ENCODE measurements at regions not wholly inside any gene's neighbourhood (a gene's known extent, or its start where the extent isn't known, plus 50 kb on each side); places are given as distances from the start of the nearest gene placed in this dataset.

GRCh38 chr3:150057227-150057626 lies 86.5 kb upstream of the PFN2 start:
- DNase-seq: no peak

- DNase-seq: no peak
These were observed 84.6 kb upstream of the PFN2 start for GRCh38 chr3:150055332-150055731.

- DNase-seq: no peak
These were observed 83.9 kb upstream of the PFN2 start for GRCh38 chr3:150054635-150055034.

GRCh38 chr3:150050510-150050909 lies 79.8 kb upstream of the PFN2 start:
- no peak for DNase-seq

GRCh38 chr3:150049317-150049716 lies 78.6 kb upstream of the PFN2 start:
- no peak for DNase-seq

- DNase-seq: no peak
These were observed 71.2 kb upstream of the PFN2 start for GRCh38 chr3:150041877-150042276.

GRCh38 chr3:150040097-150040496 lies 69.4 kb upstream of the PFN2 start:
- no peak for DNase-seq

- no peak for DNase-seq
These were observed 68.1 kb upstream of the PFN2 start for GRCh38 chr3:150038830-150039229.

GRCh38 chr3:150036780-150037179 lies 66.1 kb upstream of the PFN2 start:
- no peak for DNase-seq

- no peak for DNase-seq
These were observed 65.4 kb upstream of the PFN2 start for GRCh38 chr3:150035910-150036612.

- no peak for DNase-seq
These were observed 64.6 kb upstream of the PFN2 start for GRCh38 chr3:150035301-150035779.

GRCh38 chr3:150033721-150034120 lies 63.0 kb upstream of the PFN2 start:
- DNase-seq: no peak

- no peak for DNase-seq
These were observed 60.1 kb upstream of the PFN2 start for GRCh38 chr3:150030841-150031240.

- DNase-seq: no peak
These were observed 52.5 kb upstream of the PFN2 start for GRCh38 chr3:150023239-150023636.

- DNase-seq: no peak
These were observed 51.9 kb upstream of the PFN2 start for GRCh38 chr3:150022381-150023238.

GRCh38 chr3:150020527-150020926 lies 49.8 kb upstream of the PFN2 start:
- DNase-seq: no peak
